ENCODE measurements at regions not wholly inside any gene's neighbourhood (a gene's known extent, or its start where the extent isn't known, plus 50 kb on each side); places are given as distances from the start of the nearest gene placed in this dataset.
"Not testable (repeated sequence)": the region's sequence is repeated elsewhere in the genome, so short reads cannot be mapped to it uniquely, and the experiment has no call there.

- not testable (repeated sequence) for DNase-seq (ENCODE audit: low spot score)
Measured at GRCh38 chr10:78344257-78344656, 310.6 kb downstream of the RPS24 start.

GRCh38 chr10:78345515-78345914 lies 311.9 kb downstream of the RPS24 start:
- not testable (repeated sequence) for DNase-seq (ENCODE audit: low spot score)

GRCh38 chr10:78346721-78347120 lies 313.1 kb downstream of the RPS24 start:
- DNase-seq (ENCODE audit: low spot score): no peak

- peak; percentile 6 for DNase-seq (ENCODE audit: low spot score)
Measured at GRCh38 chr10:78348411-78349164, 314.9 kb downstream of the RPS24 start.

GRCh38 chr10:78349165-78349516 lies 315.5 kb downstream of the RPS24 start:
- DNase-seq (ENCODE audit: low spot score): no peak

- DNase-seq (ENCODE audit: low spot score): no peak
Measured at GRCh38 chr10:78349911-78350663, 316.4 kb downstream of the RPS24 start.

GRCh38 chr10:78351283-78351682 lies 317.6 kb downstream of the RPS24 start:
- no peak for DNase-seq (ENCODE audit: low spot score)

- no peak for DNase-seq (ENCODE audit: low spot score)
Measured at GRCh38 chr10:78351809-78352208, 318.1 kb downstream of the RPS24 start.

- no peak for DNase-seq (ENCODE audit: low spot score)
Measured at GRCh38 chr10:78353636-78354035, 320.0 kb downstream of the RPS24 start.

- no peak for DNase-seq (ENCODE audit: low spot score)
Measured at GRCh38 chr10:78354101-78354500, 320.4 kb downstream of the RPS24 start.

GRCh38 chr10:78356291-78356900 lies 322.7 kb downstream of the RPS24 start:
- no peak for DNase-seq (ENCODE audit: low spot score)

- DNase-seq (ENCODE audit: low spot score): no peak
Measured at GRCh38 chr10:78357141-78358063, 323.7 kb downstream of the RPS24 start.

- DNase-seq (ENCODE audit: low spot score): no peak
Measured at GRCh38 chr10:78358351-78358750, 324.7 kb downstream of the RPS24 start.

GRCh38 chr10:78358982-78359381 lies 325.3 kb downstream of the RPS24 start:
- DNase-seq (ENCODE audit: low spot score): no peak

GRCh38 chr10:78359640-78360091 lies 326.0 kb downstream of the RPS24 start:
- DNase-seq (ENCODE audit: low spot score): no peak

GRCh38 chr10:78360284-78360683 lies 326.6 kb downstream of the RPS24 start:
- no peak for DNase-seq (ENCODE audit: low spot score)

GRCh38 chr10:78361031-78361430 lies 327.4 kb downstream of the RPS24 start:
- DNase-seq (ENCODE audit: low spot score): no peak

GRCh38 chr10:78362406-78363022 lies 328.9 kb downstream of the RPS24 start:
- DNase-seq (ENCODE audit: low spot score): no peak

GRCh38 chr10:78363190-78363589 lies 329.5 kb downstream of the RPS24 start:
- no peak for DNase-seq (ENCODE audit: low spot score)

GRCh38 chr10:78365694-78366093 lies 332.0 kb downstream of the RPS24 start:
- DNase-seq (ENCODE audit: low spot score): no peak

- DNase-seq (ENCODE audit: low spot score): no peak
Measured at GRCh38 chr10:78366663-78367411, 333.2 kb downstream of the RPS24 start.
